HEK293 (cell line): ENCODE measurements at regions not wholly inside any gene's neighbourhood (a gene's known extent, or its start where the extent isn't known, plus 50 kb on each side); places are given as distances from the start of the nearest gene placed in this dataset.

Experiments
- CTCF ChIA-PET: fragments of 350-600 bp; formaldehyde crosslinking; extraction: SDS; loops from one replicate; lab custom pipeline; 2021; ENCODE audit warnings: antibody characterized with exemption; lab: Yijun Ruan, JAX
- POLR2A ChIA-PET: fragments of 300-600 bp; formaldehyde crosslinking; extraction: SDS; loops from one replicate; lab custom pipeline; 2020; ENCODE audit warnings: antibody characterized with exemption, inconsistent platforms; lab: Yijun Ruan, JAX
- H3K27ac ChIP-seq: fragments of 200-500 bp; sonication (Bioruptor generic); 2 replicates; pipeline ENCODE4 v1.5.1; 2014; ENCODE audit warnings: low read depth, low read length, control low read depth, inconsistent platforms; ENCODE audit errors: extremely low read depth
- H3K36me3 ChIP-seq, 2 experiments: fragments of 200-500 bp in 1 of 2; sonication (Bioruptor generic) in 1 of 2; 1 replicate in 1 of 2; 2 replicates in 1 of 2; pipeline ENCODE4 v1.5.1; 2014 to 2017; ENCODE audit warnings: inconsistent platforms in 2 of 2, low read length in 2 of 2; ENCODE audit not compliant: control insufficient read depth in 2 of 2, insufficient read depth in 1 of 2
- H3K4me1 ChIP-seq: fragments of 200-500 bp; sonication (Bioruptor generic); 2 replicates; pipeline ENCODE4 v1.5.1; 2014; ENCODE audit warnings: mild to moderate bottlenecking, low read length, inconsistent platforms; ENCODE audit not compliant: control insufficient read depth, insufficient read depth
- H3K4me3 ChIP-seq: 2 replicates; pipeline ENCODE4 v1.5.1; 2011; ENCODE audit warnings: low read depth, mild to moderate bottlenecking, control low read depth, low read length, moderate library complexity
- H3K9me3 ChIP-seq: fragments of 200-500 bp; sonication (Bioruptor generic); 2 replicates; pipeline ENCODE4 v1.5.1; 2014; ENCODE audit warnings: low read depth, low read length, inconsistent platforms; ENCODE audit not compliant: control insufficient read depth, insufficient read depth
- GLIS2 ChIP-seq: fragments of 450-650 bp; formaldehyde crosslinking; IDR thresholded peaks from 2 replicates; pipeline ENCODE4 v1.5.1; 2016; ENCODE audit warnings: missing biosample characterization, missing genetic modification characterization
- HOXA7 ChIP-seq: sonication (generic); formaldehyde crosslinking; IDR thresholded peaks from 2 replicates; pipeline ENCODE4 v1.8.1; 2022; ENCODE audit warnings: missing genetic modification reagents, borderline replicate concordance
- MZF1 ChIP-seq: fragments of 450-650 bp; formaldehyde crosslinking; IDR thresholded peaks from 2 replicates; pipeline ENCODE4 v1.5.1; 2017; ENCODE audit warnings: missing biosample characterization, missing genetic modification characterization, borderline replicate concordance
- REPIN1 ChIP-seq: fragments of 450-650 bp; formaldehyde crosslinking; IDR thresholded peaks from 2 replicates; pipeline ENCODE4 v1.5.1; 2017; ENCODE audit warnings: missing biosample characterization, missing genetic modification characterization, low read depth
- SP2 ChIP-seq: fragments of 450-650 bp; formaldehyde crosslinking; IDR thresholded peaks from 2 replicates; pipeline ENCODE4 v1.5.1; 2016; ENCODE audit warnings: missing biosample characterization, missing genetic modification characterization
- WT1 ChIP-seq: fragments of 450-650 bp; formaldehyde crosslinking; IDR thresholded peaks from 2 replicates; pipeline ENCODE4 v1.5.1; 2016; ENCODE audit warnings: missing biosample characterization, missing genetic modification characterization
- ZBTB11 ChIP-seq: fragments of 450-650 bp; formaldehyde crosslinking; conservative IDR thresholded peaks from 2 replicates; pipeline ENCODE4 v1.5.1; 2016; ENCODE audit warnings: low read depth, missing biosample characterization, missing genetic modification characterization
- ZBTB8A ChIP-seq: fragments of 450-650 bp; formaldehyde crosslinking; IDR thresholded peaks from 2 replicates; pipeline ENCODE4 v1.5.1; 2016; ENCODE audit warnings: missing biosample characterization, missing genetic modification characterization
- ZFP3 ChIP-seq: fragments of 450-650 bp; formaldehyde crosslinking; IDR thresholded peaks from 2 replicates; pipeline ENCODE4 v1.5.1; 2016; ENCODE audit warnings: low read depth, missing biosample characterization, missing genetic modification characterization
- ZNF133 ChIP-seq: fragments of 450-650 bp; formaldehyde crosslinking; IDR thresholded peaks from 2 replicates; pipeline ENCODE4 v1.5.1; 2016; ENCODE audit warnings: missing biosample characterization, missing genetic modification characterization
- ZNF16 ChIP-seq: fragments of 450-650 bp; formaldehyde crosslinking; IDR thresholded peaks from 2 replicates; pipeline ENCODE4 v1.5.1; 2016; ENCODE audit warnings: low read depth, missing biosample characterization, missing genetic modification characterization
- ZNF202 ChIP-seq: fragments of 450-650 bp; formaldehyde crosslinking; IDR thresholded peaks from 2 replicates; pipeline ENCODE4 v1.5.1; 2016; ENCODE audit warnings: missing biosample characterization, missing genetic modification characterization, borderline replicate concordance
- ZNF239 ChIP-seq: fragments of 450-650 bp; formaldehyde crosslinking; IDR thresholded peaks from 2 replicates; pipeline ENCODE4 v1.5.1; 2016; ENCODE audit warnings: missing biosample characterization, missing genetic modification characterization
- ZNF248 ChIP-seq: fragments of 450-650 bp; formaldehyde crosslinking; IDR thresholded peaks from 2 replicates; pipeline ENCODE4 v1.5.1; 2017; ENCODE audit warnings: missing biosample characterization, missing genetic modification characterization
- ZNF423 ChIP-seq: fragments of 450-650 bp; formaldehyde crosslinking; IDR thresholded peaks from 2 replicates; pipeline ENCODE4 v1.5.1; 2016; ENCODE audit warnings: missing biosample characterization, missing genetic modification characterization
- ZNF610 ChIP-seq: fragments of 450-650 bp; formaldehyde crosslinking; IDR thresholded peaks from 2 replicates; pipeline ENCODE4 v1.5.1; 2016; ENCODE audit warnings: missing biosample characterization, missing genetic modification characterization, borderline replicate concordance
- ZNF660 ChIP-seq: fragments of 450-650 bp; IDR thresholded peaks from 2 replicates; pipeline ENCODE4 v1.5.1; 2018; ENCODE audit warnings: missing biosample characterization, mild to moderate bottlenecking, missing genetic modification characterization
- ZNF670 ChIP-seq: fragments of 450-650 bp; formaldehyde crosslinking; IDR thresholded peaks from 2 replicates; pipeline ENCODE4 v1.5.1; 2016; ENCODE audit warnings: missing biosample characterization, missing genetic modification characterization, low read depth
- ZNF777 ChIP-seq: fragments of 450-650 bp; formaldehyde crosslinking; IDR thresholded peaks from 2 replicates; pipeline ENCODE4 v1.5.1; 2017; ENCODE audit warnings: missing biosample characterization, missing genetic modification characterization, borderline replicate concordance
- TF ChIP-seq, protein P1 (sequence below): fragments of 450-650 bp; formaldehyde crosslinking; IDR thresholded peaks from 2 replicates; pipeline ENCODE4 v1.5.1; 2016; ENCODE audit warnings: missing biosample characterization, missing genetic modification characterization
- TF ChIP-seq, protein P2 (sequence below): fragments of 450-650 bp; formaldehyde crosslinking; IDR thresholded peaks from 2 replicates; pipeline ENCODE4 v1.5.1; 2016; ENCODE audit warnings: missing biosample characterization, missing genetic modification characterization, borderline replicate concordance
- TF ChIP-seq, protein P3 (sequence below): IDR thresholded peaks from 2 replicates; pipeline ENCODE4 v1.6.1; 2011; ENCODE audit warnings: mild to moderate bottlenecking, low read depth, low read length, borderline replicate concordance

GRCh38 chr2:207434306-207434705 is 95.5 kb upstream of the CREB1 start (continued):
- TF ChIP-seq, protein P1, sequence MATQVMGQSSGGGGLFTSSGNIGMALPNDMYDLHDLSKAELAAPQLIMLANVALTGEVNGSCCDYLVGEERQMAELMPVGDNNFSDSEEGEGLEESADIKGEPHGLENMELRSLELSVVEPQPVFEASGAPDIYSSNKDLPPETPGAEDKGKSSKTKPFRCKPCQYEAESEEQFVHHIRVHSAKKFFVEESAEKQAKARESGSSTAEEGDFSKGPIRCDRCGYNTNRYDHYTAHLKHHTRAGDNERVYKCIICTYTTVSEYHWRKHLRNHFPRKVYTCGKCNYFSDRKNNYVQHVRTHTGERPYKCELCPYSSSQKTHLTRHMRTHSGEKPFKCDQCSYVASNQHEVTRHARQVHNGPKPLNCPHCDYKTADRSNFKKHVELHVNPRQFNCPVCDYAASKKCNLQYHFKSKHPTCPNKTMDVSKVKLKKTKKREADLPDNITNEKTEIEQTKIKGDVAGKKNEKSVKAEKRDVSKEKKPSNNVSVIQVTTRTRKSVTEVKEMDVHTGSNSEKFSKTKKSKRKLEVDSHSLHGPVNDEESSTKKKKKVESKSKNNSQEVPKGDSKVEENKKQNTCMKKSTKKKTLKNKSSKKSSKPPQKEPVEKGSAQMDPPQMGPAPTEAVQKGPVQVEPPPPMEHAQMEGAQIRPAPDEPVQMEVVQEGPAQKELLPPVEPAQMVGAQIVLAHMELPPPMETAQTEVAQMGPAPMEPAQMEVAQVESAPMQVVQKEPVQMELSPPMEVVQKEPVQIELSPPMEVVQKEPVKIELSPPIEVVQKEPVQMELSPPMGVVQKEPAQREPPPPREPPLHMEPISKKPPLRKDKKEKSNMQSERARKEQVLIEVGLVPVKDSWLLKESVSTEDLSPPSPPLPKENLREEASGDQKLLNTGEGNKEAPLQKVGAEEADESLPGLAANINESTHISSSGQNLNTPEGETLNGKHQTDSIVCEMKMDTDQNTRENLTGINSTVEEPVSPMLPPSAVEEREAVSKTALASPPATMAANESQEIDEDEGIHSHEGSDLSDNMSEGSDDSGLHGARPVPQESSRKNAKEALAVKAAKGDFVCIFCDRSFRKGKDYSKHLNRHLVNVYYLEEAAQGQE (tag by site-specific recombination), result no peak
- no peak for TF ChIP-seq ZNF133 (tag by site-specific recombination)
- TF ChIP-seq ZNF16 (tag by site-specific recombination), result no peak
- TF ChIP-seq ZNF670, result no peak
- no peak for TF ChIP-seq SP2 (tag by site-specific recombination)
- no peak for TF ChIP-seq MZF1 (tag by site-specific recombination)
- TF ChIP-seq WT1 (tag by site-specific recombination), result no peak
- TF ChIP-seq ZNF202 (tag by site-specific recombination), result no peak
- no peak for TF ChIP-seq REPIN1 (tag by site-specific recombination)

GRCh38 chr2:207434899-207435465 is 94.8 kb upstream of the CREB1 start:
- Histone ChIP-seq H3K36me3 (no peaks in the 10 kb centered on the region), H3K9me3 (no peaks in the 10 kb centered on the region)
- TF ChIP-seq ZNF248 (tag by site-specific recombination) (no peak), ZBTB8A (tag by site-specific recombination) (0 out of 2 replicates have a peak, but pooled peaks have one; percentile 26)
- TF ChIP-seq, all 188 proteins: peak for 1
- no peaks in the 10 kb centered on the region for H3K4me1 ChIP-seq
- H3K27ac ChIP-seq, result no peak overlapping the region
- POLR2A ChIA-PET, result no interaction called here
- CTCF ChIA-PET, result no interaction called here
- H3K4me3 ChIP-seq, result no peak overlapping the region

DNA sequence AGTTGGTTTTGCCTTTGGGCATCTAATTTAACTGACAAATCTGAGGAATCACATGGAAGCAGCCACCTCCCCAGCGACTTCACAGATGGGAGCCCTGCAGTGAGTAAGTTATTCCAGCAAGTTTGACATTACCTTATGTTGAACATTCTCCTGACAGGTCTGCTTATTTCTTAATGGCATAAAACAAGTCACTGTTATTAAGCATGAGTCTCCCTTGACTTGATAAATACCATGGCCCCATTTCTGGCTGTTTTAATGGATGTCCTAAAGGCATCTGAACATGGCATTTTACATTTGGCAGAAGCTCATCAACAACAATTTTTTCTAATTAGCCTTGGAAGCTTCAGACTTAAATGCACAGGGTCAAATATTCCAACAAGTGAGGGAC is 92.6 kb upstream of the CREB1 start:
- Histone ChIP-seq H3K4me1 (no peaks in the 10 kb centered on the region), H3K27ac (no peak overlapping the region), H3K4me3 (no peak overlapping the region), H3K9me3 (no peaks in the 10 kb centered on the region), H3K36me3 (no peaks in the 10 kb centered on the region)
- ChIA-PET POLR2A (no interaction called here), CTCF (interaction anchor here (0.6 kb wide), 1 partner anchor 656 kb away, joined by 3 read pairs; no protein-coding TSS in a partner anchor)
- no peak for TF ChIP-seq GLIS2 (tag by site-specific recombination)
- TF ChIP-seq ZNF660, result no peak
- TF ChIP-seq, protein P2, sequence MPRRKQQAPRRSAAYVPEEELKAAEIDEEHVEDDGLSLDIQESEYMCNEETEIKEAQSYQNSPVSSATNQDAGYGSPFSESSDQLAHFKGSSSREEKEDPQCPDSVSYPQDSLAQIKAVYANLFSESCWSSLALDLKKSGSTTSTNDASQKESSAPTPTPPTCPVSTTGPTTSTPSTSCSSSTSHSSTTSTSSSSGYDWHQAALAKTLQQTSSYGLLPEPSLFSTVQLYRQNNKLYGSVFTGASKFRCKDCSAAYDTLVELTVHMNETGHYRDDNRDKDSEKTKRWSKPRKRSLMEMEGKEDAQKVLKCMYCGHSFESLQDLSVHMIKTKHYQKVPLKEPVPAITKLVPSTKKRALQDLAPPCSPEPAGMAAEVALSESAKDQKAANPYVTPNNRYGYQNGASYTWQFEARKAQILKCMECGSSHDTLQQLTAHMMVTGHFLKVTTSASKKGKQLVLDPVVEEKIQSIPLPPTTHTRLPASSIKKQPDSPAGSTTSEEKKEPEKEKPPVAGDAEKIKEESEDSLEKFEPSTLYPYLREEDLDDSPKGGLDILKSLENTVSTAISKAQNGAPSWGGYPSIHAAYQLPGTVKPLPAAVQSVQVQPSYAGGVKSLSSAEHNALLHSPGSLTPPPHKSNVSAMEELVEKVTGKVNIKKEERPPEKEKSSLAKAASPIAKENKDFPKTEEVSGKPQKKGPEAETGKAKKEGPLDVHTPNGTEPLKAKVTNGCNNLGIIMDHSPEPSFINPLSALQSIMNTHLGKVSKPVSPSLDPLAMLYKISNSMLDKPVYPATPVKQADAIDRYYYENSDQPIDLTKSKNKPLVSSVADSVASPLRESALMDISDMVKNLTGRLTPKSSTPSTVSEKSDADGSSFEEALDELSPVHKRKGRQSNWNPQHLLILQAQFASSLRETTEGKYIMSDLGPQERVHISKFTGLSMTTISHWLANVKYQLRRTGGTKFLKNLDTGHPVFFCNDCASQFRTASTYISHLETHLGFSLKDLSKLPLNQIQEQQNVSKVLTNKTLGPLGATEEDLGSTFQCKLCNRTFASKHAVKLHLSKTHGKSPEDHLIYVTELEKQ, result no peak
- TF ChIP-seq HOXA7 (CRISPR knock-in tag), result no peak
- TF ChIP-seq ZNF777 (tag by site-specific recombination), result no peak
- no peak for TF ChIP-seq ZFP3 (tag by site-specific recombination)
- TF ChIP-seq, protein P3, sequence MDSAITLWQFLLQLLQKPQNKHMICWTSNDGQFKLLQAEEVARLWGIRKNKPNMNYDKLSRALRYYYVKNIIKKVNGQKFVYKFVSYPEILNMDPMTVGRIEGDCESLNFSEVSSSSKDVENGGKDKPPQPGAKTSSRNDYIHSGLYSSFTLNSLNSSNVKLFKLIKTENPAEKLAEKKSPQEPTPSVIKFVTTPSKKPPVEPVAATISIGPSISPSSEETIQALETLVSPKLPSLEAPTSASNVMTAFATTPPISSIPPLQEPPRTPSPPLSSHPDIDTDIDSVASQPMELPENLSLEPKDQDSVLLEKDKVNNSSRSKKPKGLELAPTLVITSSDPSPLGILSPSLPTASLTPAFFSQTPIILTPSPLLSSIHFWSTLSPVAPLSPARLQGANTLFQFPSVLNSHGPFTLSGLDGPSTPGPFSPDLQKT, result no peak
- TF ChIP-seq ZNF423, result no peak
- no peak for TF ChIP-seq ZNF239 (tag by site-specific recombination)
- no peak for TF ChIP-seq ZNF610 (tag by site-specific recombination)
- TF ChIP-seq ZBTB11, result no peak
